ENCODE measurements at regions not wholly inside any gene's neighbourhood (a gene's known extent, or its start where the extent isn't known, plus 50 kb on each side); places are given as distances from the start of the nearest gene placed in this dataset.

DNA sequence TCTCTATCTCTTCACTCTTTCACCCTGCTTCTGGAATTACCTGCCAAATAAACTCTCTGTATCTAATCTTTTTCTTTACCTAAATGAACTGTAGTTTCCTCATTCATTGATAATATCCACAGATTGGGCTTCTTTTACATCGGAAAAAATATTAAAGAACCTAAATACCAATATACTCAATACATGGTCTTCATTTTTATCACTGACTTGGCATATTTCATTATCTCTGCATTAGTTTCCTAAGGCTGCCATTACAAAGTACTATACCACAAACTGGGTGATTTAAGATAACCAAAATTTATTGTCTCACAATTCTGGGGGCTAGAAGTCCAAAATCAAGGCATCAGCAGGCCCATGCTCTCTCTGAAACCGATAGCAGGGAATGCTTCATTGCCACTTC is 411.9 kb upstream of the SPTLC3 start:
- TF ChIP-seq, protein P1, sequence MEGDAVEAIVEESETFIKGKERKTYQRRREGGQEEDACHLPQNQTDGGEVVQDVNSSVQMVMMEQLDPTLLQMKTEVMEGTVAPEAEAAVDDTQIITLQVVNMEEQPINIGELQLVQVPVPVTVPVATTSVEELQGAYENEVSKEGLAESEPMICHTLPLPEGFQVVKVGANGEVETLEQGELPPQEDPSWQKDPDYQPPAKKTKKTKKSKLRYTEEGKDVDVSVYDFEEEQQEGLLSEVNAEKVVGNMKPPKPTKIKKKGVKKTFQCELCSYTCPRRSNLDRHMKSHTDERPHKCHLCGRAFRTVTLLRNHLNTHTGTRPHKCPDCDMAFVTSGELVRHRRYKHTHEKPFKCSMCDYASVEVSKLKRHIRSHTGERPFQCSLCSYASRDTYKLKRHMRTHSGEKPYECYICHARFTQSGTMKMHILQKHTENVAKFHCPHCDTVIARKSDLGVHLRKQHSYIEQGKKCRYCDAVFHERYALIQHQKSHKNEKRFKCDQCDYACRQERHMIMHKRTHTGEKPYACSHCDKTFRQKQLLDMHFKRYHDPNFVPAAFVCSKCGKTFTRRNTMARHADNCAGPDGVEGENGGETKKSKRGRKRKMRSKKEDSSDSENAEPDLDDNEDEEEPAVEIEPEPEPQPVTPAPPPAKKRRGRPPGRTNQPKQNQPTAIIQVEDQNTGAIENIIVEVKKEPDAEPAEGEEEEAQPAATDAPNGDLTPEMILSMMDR (IDR thresholded peaks at IDR 0.05) = no peak
- no peak for TF ChIP-seq POLR2A (IDR thresholded peaks at IDR 0.05)

All from lower leg skin (tissue), 3 donors.